K562 (cell line): ENCODE measurements at regions not wholly inside any gene's neighbourhood (a gene's known extent, or its start where the extent isn't known, plus 50 kb on each side); places are given as distances from the start of the nearest gene placed in this dataset.

Experiments used
- CHAMP1 ChIP-seq: fragments of 450-650 bp; IDR thresholded peaks from 2 replicates; pipeline ENCODE4 v1.6.1; 2016; ENCODE audit warnings: mild to moderate bottlenecking
- CTCF ChIP-seq, 3 experiments: IDR thresholded peaks in 2 of 3; conservative IDR thresholded peaks in 1 of 3; 2 replicates each; pipeline ENCODE4 v1.5.1; 2011 to 2012; ENCODE audit warnings: low read length in 3 of 3, mild to moderate bottlenecking in 3 of 3, control low read depth in 2 of 3, improper control_type of control experiment in 1 of 3, inconsistent platforms in 1 of 3, low read depth in 1 of 3, mixed read lengths in 1 of 3, moderate library complexity in 1 of 3; ENCODE audit not compliant: insufficient read depth in 2 of 3
- FOS ChIP-seq: IDR thresholded peaks from 3 replicates; pipeline ENCODE4 v1.6.1; 2011; ENCODE audit not compliant: insufficient read length; ENCODE audit errors: extremely low read depth
- MED1 ChIP-seq: sonication (generic); formaldehyde crosslinking; IDR thresholded peaks from 2 replicates; pipeline ENCODE4 v1.8.1; 2023; ENCODE audit warnings: missing genetic modification reagents, borderline replicate concordance
- PML ChIP-seq: IDR thresholded peaks from 2 replicates; pipeline ENCODE4 v1.6.1; 2012; ENCODE audit warnings: low read length, inconsistent platforms
- POLR2A ChIP-seq: fragments of 450-650 bp; conservative IDR thresholded peaks from 2 replicates; pipeline ENCODE4 v1.6.1; 2016
- PTRF ChIP-seq: fragments of 450-650 bp; IDR thresholded peaks from 2 replicates; pipeline ENCODE4 v1.6.1; 2016; ENCODE audit warnings: mild to moderate bottlenecking, missing genetic modification characterization, missing compliant biosample characterization
- RFX5 ChIP-seq: IDR thresholded peaks from 2 replicates; pipeline ENCODE4 v1.6.1; 2011; ENCODE audit warnings: low read depth, mild to moderate bottlenecking, improper control_type of control experiment, low read length
- TAF15 ChIP-seq: fragments of 200-400 bp; formaldehyde crosslinking; IDR thresholded peaks from 2 replicates; pipeline ENCODE4 v1.6.1; 2017; ENCODE audit warnings: mild to moderate bottlenecking, low read depth, low read length, moderate library complexity
- ZNF436 ChIP-seq: fragments of 250-450, 450-650 bp; sonication (Bioruptor Pico); formaldehyde crosslinking; IDR thresholded peaks from 2 replicates; pipeline ENCODE4 v1.7.0; 2020; ENCODE audit warnings: mild to moderate bottlenecking
- ZNF583 ChIP-seq: fragments of 250-450 bp; sonication (Bioruptor Pico); IDR thresholded peaks from 2 replicates; pipeline ENCODE4 v1.4.0; 2020
- TF ChIP-seq, protein P1 (sequence below): sonication (generic); formaldehyde crosslinking; IDR thresholded peaks from 2 replicates; pipeline ENCODE4 v1.8.1; 2023; ENCODE audit warnings: mild to moderate bottlenecking, missing genetic modification reagents, moderate library complexity
- TF ChIP-seq, protein P2 (sequence below): fragments of 450-650 bp; IDR thresholded peaks from 2 replicates; pipeline ENCODE4 v1.6.1; 2018; ENCODE audit not compliant: partially characterized antibody

GRCh38 chr2:45211636-45212035 is 202.4 kb upstream of the SIX2 start:
- no peak for TF ChIP-seq PTRF (tag)
- TF ChIP-seq CTCF (IDR thresholded peaks at IDR 0.05 in 2 of 3, conservative IDR thresholded peaks at IDR 0.05 in 1 of 3; ENCODE audit: insufficient read depth in 2 of 3, low read depth in 1 of 3, low read length in 3 of 3): no peak
- TF ChIP-seq, protein P1, sequence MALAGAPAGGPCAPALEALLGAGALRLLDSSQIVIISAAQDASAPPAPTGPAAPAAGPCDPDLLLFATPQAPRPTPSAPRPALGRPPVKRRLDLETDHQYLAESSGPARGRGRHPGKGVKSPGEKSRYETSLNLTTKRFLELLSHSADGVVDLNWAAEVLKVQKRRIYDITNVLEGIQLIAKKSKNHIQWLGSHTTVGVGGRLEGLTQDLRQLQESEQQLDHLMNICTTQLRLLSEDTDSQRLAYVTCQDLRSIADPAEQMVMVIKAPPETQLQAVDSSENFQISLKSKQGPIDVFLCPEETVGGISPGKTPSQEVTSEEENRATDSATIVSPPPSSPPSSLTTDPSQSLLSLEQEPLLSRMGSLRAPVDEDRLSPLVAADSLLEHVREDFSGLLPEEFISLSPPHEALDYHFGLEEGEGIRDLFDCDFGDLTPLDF (CRISPR knock-in tag): no peak
- TF ChIP-seq PML: no peak
- TF ChIP-seq CHAMP1: no peak
- TF ChIP-seq TAF15: no peak
- no peak for TF ChIP-seq MED1
- TF ChIP-seq RFX5: no peak
- no peak for TF ChIP-seq FOS
- TF ChIP-seq ZNF436 (CRISPR knock-in tag): no peak
- TF ChIP-seq ZNF583 (CRISPR knock-in tag): no peak
- TF ChIP-seq POLR2A: no peak
- TF ChIP-seq, protein P2, sequence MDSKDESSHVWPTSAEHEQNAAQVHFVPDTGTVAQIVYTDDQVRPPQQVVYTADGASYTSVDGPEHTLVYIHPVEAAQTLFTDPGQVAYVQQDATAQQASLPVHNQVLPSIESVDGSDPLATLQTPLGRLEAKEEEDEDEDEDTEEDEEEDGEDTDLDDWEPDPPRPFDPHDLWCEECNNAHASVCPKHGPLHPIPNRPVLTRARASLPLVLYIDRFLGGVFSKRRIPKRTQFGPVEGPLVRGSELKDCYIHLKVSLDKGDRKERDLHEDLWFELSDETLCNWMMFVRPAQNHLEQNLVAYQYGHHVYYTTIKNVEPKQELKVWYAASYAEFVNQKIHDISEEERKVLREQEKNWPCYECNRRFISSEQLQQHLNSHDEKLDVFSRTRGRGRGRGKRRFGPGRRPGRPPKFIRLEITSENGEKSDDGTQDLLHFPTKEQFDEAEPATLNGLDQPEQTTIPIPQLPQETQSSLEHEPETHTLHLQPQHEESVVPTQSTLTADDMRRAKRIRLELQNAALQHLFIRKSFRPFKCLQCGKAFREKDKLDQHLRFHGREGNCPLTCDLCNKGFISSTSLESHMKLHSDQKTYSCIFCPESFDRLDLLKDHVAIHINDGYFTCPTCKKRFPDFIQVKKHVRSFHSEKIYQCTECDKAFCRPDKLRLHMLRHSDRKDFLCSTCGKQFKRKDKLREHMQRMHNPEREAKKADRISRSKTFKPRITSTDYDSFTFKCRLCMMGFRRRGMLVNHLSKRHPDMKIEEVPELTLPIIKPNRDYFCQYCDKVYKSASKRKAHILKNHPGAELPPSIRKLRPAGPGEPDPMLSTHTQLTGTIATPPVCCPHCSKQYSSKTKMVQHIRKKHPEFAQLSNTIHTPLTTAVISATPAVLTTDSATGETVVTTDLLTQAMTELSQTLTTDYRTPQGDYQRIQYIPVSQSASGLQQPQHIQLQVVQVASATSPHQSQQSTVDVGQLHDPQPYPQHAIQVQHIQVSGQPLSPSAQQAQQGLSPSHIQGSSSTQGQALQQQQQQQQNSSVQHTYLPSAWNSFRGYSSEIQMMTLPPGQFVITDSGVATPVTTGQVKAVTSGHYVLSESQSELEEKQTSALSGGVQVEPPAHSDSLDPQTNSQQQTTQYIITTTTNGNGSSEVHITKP: no peak
